ENCODE measurements at regions not wholly inside any gene's neighbourhood (a gene's known extent, or its start where the extent isn't known, plus 50 kb on each side); places are given as distances from the start of the nearest gene placed in this dataset.

DNA sequence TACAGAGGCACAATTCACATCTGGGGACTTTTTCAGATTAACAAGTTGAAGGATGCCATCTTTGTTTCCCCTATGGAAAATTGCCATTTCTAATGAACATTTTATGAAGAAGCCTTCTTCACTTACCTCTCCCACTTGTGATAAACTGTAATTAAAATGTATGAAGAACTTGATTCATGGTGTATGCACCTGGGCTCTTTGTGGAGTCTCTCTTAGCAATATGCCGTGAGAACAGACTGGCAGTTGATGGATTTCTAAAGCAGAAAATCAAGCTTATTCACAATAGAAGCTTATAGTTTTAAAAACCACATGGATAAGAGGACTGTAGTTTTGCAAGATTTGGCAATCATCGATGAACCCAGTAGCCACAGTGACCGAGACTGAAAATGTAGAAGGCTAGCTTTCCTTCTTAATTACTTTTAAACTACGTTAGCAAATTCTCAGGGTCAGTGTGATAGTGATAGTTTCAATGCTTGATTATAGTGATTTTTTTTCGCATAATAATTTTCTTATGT is 270.6 kb downstream of the PRL start:
- intact Hi-C loops (cut with DNase I, micrococcal nuclease), result no loop called here
- no peak for ATAC-seq

DNA sequence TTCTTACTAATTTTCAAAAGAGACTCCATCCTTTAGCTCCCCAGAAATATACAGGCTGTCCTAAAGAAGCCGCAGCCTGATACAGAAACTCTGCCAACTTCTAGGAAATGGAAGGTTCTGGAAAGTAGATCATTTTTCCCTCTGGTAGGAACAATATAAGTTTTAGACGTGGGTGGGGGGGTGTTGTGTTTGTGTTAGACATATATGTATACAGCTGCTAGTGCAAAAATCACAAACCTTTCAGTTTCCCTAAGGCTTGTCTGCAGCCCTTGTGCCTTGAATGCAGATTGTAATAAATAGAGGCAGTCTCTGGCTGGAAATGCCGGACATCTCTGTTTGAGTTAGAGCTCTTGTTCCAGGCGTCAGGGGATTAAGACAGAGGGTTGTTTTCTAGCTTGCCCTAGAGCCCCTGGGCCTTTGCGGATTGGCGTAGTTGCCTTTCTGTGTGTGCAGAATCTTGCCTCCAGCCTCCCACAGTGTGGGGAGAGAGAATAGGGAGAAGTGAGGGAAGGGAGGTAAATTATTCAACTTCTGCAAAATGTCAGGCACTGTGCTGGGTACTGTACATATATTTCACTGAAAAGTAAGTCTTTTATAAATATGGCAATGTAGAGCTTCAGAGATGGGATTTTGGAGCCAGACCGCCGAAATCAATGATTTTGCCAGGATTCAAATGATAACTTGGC is 269.7 kb downstream of the PRL start:
- ATAC-seq (no peak), DNase-seq (no peak)
- TF ChIP-seq, protein P1, sequence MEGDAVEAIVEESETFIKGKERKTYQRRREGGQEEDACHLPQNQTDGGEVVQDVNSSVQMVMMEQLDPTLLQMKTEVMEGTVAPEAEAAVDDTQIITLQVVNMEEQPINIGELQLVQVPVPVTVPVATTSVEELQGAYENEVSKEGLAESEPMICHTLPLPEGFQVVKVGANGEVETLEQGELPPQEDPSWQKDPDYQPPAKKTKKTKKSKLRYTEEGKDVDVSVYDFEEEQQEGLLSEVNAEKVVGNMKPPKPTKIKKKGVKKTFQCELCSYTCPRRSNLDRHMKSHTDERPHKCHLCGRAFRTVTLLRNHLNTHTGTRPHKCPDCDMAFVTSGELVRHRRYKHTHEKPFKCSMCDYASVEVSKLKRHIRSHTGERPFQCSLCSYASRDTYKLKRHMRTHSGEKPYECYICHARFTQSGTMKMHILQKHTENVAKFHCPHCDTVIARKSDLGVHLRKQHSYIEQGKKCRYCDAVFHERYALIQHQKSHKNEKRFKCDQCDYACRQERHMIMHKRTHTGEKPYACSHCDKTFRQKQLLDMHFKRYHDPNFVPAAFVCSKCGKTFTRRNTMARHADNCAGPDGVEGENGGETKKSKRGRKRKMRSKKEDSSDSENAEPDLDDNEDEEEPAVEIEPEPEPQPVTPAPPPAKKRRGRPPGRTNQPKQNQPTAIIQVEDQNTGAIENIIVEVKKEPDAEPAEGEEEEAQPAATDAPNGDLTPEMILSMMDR (IDR thresholded peaks at IDR 0.05), result no peak
- H3K36me3 ChIP-seq (ENCODE audit: low read depth), result no peaks in the 10 kb centered on the region
- no peak overlapping the region for H3K4me3 ChIP-seq
- H3K9me3 ChIP-seq, result no peaks in the 10 kb centered on the region
- intact Hi-C loops (cut with DNase I, micrococcal nuclease), result no loop called here
- H3K4me1 ChIP-seq (ENCODE audit: low read depth), result no peaks in the 10 kb centered on the region

More for the DNA sequence above, 270.6 kb downstream of the PRL start:
- no peak for DNase-seq
- Histone ChIP-seq H3K9me3 (no peaks in the 10 kb centered on the region), H3K36me3 (ENCODE audit: low read depth) (no peaks in the 10 kb centered on the region), H3K4me1 (ENCODE audit: low read depth) (no peaks in the 10 kb centered on the region), H3K4me3 (no peak overlapping the region)
- TF ChIP-seq, protein P1 (IDR thresholded peaks at IDR 0.05), result no peak

DNA sequence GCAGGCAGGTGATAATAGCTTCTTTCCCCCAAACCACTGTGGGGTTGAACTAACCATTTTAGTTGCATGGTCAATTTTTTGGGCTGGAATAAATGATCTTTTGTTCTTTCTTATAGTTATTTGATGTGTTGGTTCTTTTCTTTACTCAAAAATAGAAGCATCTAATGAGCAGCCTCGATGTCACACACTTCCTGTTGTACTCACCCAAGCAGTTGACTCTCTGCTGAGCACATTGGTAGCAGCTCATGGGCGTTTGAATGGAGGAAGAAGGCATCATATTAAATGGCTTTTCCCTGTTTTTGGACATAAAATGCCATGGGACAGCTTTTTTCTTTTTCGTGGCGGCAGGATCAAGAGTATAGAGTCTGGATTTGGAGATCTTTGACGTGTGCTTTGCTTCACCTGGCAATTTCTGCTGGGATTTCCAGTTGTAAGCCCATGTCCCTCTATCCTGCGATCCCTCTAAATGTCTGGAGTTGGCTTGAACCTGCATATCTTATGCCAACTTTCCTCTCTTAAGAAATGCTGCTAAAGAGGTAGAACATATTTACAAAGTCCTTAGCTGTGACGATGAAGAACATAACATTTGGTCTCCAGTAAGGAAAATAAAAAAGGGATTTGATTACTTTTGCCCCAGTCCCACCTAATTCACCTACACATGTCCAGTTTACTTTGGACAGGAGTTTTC is 268.3 kb downstream of the PRL start:
- Histone ChIP-seq H3K36me3 (ENCODE audit: low read depth) (no peaks in the 10 kb centered on the region), H3K9me3 (no peaks in the 10 kb centered on the region), H3K4me3 (no peak overlapping the region), H3K4me1 (ENCODE audit: low read depth) (no peaks in the 10 kb centered on the region)
- intact Hi-C loops (cut with DNase I, micrococcal nuclease), result no loop called here
- TF ChIP-seq, protein P1 (IDR thresholded peaks at IDR 0.05), result no peak
- ATAC-seq (no peak), DNase-seq (no peak)

DNA sequence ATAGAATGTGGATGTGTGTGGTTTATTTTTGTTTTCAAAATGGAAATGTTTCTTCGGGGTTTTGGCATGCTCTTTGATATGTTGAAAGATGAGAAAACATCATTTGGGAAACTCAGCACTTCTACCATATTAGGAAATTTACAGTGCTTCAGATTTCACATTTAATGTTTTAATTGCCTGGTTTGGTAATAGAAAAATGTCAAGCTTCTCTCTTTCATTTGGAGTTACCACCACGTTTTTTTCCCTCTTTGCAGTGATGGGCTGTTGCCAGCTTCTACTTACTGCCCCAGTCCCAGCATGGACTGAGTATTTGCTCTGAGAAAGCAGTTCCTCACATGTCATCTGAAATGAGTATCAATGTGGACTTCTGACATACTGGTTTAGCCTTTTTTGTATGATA is 267.7 kb downstream of the PRL start:
- ATAC-seq (no peak), DNase-seq (no peak)
- no peak overlapping the region for H3K4me3 ChIP-seq
- H3K9me3 ChIP-seq, result no peaks in the 10 kb centered on the region
- H3K4me1 ChIP-seq (ENCODE audit: low read depth), result no peaks in the 10 kb centered on the region
- intact Hi-C loops (cut with DNase I, micrococcal nuclease), result no loop called here
- H3K36me3 ChIP-seq (ENCODE audit: low read depth), result no peaks in the 10 kb centered on the region
- TF ChIP-seq, protein P1 (IDR thresholded peaks at IDR 0.05), result no peak

DNA sequence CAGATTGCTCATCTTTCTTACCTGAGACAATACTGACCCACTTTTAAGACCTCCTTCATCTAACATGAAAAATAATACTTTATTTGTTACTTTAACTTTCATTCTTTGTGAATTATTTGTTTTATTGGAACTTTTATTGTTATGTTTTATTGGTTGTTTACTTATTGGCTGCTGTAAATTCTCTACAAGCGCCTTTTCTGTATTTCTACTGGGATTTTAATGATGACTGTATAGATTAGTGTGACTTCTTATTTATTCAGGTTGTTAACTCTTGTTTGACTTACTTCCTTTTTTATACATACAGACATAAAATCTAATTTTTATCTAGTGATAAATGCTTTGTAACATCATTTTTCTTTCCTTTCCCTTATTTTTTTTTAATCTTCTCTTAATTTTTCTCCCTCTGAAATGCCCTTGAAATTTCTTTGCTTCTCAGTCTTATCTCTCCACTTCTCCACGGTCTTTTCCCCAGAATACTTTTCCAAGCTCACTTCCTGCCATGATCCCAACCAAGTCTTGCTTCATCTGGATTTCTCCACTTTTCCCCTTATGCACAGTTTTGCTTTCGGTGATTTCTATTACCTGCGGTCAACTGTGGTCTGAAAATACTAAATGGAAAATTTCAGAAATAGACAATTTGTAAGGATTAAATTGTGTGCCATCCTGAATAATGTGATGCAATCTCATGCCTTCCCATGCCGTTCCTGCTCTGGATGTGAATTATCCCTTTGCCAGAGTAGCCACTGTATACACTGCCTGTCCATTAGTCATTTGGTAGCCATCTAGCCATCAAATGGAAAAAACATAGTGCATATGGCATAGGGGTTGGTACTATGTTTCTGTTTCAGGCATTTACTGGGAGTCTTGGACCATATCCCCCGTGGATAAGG is 265.9 kb downstream of the PRL start:
- no peak for DNase-seq
- no peak overlapping the region for H3K4me3 ChIP-seq
- no peaks in the 10 kb centered on the region for H3K9me3 ChIP-seq
- no peak for ATAC-seq
- H3K4me1 ChIP-seq (ENCODE audit: low read depth), result no peaks in the 10 kb centered on the region
- intact Hi-C loops (cut with DNase I, micrococcal nuclease), result no loop called here
- TF ChIP-seq, protein P1 (IDR thresholded peaks at IDR 0.05), result no peak
- no peaks in the 10 kb centered on the region for H3K36me3 ChIP-seq (ENCODE audit: low read depth)
